Natural killer cell (primary cell): ENCODE measurements at regions not wholly inside any gene's neighbourhood (a gene's known extent, or its start where the extent isn't known, plus 50 kb on each side); places are given as distances from the start of the nearest gene placed in this dataset.

Experiments used
- ATAC-seq, 3 donors: fragments of 150-1000 bp in 2 of 3; fragments of 200-7000 bp in 1 of 3; cut with Tn5 transposase; 1 replicate in 1 of 3; 2 replicates in 2 of 3; pipeline ENCODE4 v1.10.0; 2021; ENCODE audit warnings: mild to moderate bottlenecking in 2 of 3, moderate library complexity in 2 of 3
- DNase-seq, 2 donors: peaks; one replicate each; pipeline versions ENCODE4 v3.0.0 to v3.0.0-alpha.2; 2013 to 2021; ENCODE audit warnings: mixed read lengths in 1 of 2
- H3K27ac ChIP-seq: one replicate; pipeline ENCODE4 v1.5.1; 2013; ENCODE audit warnings: mild to moderate bottlenecking, low read length
- H3K27me3 ChIP-seq: one replicate; pipeline ENCODE4 v1.6.1; 2013; ENCODE audit warnings: low read length; ENCODE audit not compliant: control insufficient read depth, insufficient read depth
- H3K36me3 ChIP-seq: one replicate; pipeline ENCODE4 v1.6.1; 2013; ENCODE audit warnings: low read length; ENCODE audit not compliant: control insufficient read depth, insufficient read depth
- H3K4me1 ChIP-seq: one replicate; pipeline ENCODE4 v1.6.1; 2013; ENCODE audit warnings: low read length; ENCODE audit not compliant: control insufficient read depth, insufficient read depth
- H3K4me3 ChIP-seq: one replicate; pipeline ENCODE4 v1.5.1; 2013; ENCODE audit warnings: low read length
- H3K9me3 ChIP-seq: one replicate; pipeline ENCODE4 v1.6.1; 2013; ENCODE audit warnings: low read length; ENCODE audit not compliant: control insufficient read depth, insufficient read depth
- H3K27ac Mint-ChIP-seq, 2 donors: one replicate each; pipeline ENCODE4 v1.8.0; 2022; ENCODE audit warnings: mild to moderate bottlenecking in 2 of 2, mixed read lengths in 2 of 2, moderate library complexity in 1 of 2
- H3K27me3 Mint-ChIP-seq, 2 donors: one replicate each; pipeline ENCODE4 v1.8.0; 2022; ENCODE audit warnings: low read depth in 2 of 2, mixed read lengths in 2 of 2
- H3K36me3 Mint-ChIP-seq: one replicate; pipeline ENCODE4 v1.8.0; 2022; ENCODE audit warnings: mixed read lengths
- H3K4me1 Mint-ChIP-seq, 2 donors: one replicate each; pipeline ENCODE4 v1.8.0; 2022; ENCODE audit warnings: mixed read lengths in 2 of 2
- H3K4me3 Mint-ChIP-seq: one replicate; pipeline ENCODE4 v1.8.0; 2022; ENCODE audit warnings: mild to moderate bottlenecking, moderate library complexity, mixed read lengths
- H3K9me3 Mint-ChIP-seq, 2 donors: one replicate each; pipeline ENCODE4 v1.8.0; 2022; ENCODE audit warnings: mixed read lengths in 2 of 2
- CTCF ChIP-seq: fragments of 200-600 bp; IDR thresholded peaks from one replicate; pipeline ENCODE4 v1.8.0; 2022; ENCODE audit warnings: antibody characterized with exemption
- WGBS: methylation state at CpG from one replicate; pipeline ENCODE4 v1.1.7; 2013; ENCODE audit warnings: missing lambda C conversion rate; ENCODE audit not compliant: insufficient coverage; 5-methylcytosine and 5-hydroxymethylcytosine counted together
- intact Hi-C: fragments of 100-400 bp; cut with micrococcal nuclease; formaldehyde crosslinking; loops from one replicate; pipeline ENCODE4 v1.14.2; 2022

DNA sequence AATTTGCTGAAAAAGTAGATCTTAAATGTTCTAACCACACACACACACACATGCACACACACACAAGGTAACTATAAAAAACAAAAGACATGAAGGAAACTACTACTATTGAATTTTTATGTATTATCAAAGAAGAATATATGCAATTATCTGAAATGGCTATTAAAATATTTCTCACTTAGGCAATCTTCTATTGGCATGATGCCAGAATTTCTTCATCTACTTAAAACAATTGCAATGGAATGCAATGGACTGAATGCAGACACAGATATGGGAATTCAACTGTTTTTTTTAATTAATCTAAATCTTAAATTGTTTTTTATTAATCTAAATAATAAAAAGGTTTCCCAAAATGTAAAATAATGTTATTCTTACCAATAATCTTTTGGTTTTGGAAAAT, 152.6 kb upstream of the SMLR1 start:
- Histone ChIP-seq H3K27ac (no peak overlapping the region), H3K4me3 (no peak overlapping the region), H3K4me1 (no peaks in the 10 kb centered on the region), H3K27me3 (no peaks in the 10 kb centered on the region), H3K36me3 (no peaks in the 10 kb centered on the region), H3K9me3 (peaks cover 5% of the 10 kb centered on the region)
- no peak for TF ChIP-seq CTCF
- Mint-ChIP-seq H3K36me3 (no peaks in the 10 kb centered on the region), H3K4me1 (no peaks in the 10 kb centered on the region), H3K27me3 (peaks cover 6 to 8% of the 10 kb centered on the region in 2 donors), H3K27ac (no peak overlapping the region), H3K4me3 (no peak overlapping the region), H3K9me3 (peaks cover 0 to 5% of the 10 kb centered on the region in 2 donors)
- DNase-seq: no peak
- no peak for ATAC-seq
- intact Hi-C loops: no loop called here

DNA sequence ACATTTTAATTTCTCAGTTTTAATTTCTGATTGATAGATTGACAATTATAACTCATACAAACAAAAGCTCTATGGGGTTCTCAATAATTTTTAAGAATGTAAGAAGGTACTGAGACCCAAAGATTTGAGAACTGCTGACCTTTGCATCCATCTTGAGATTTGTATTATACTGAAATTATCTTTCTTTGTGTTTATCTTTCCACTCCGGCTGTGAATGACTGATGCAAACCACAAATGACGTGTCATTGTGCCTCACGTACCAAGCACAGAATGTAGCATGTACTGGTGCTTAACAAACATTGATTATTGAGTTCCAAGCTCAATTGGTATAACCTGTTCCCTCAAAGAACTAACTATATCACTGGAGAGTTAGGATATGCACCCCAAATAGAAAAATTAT, 152.1 kb upstream of the SMLR1 start:
- Histone ChIP-seq H3K9me3 (peaks cover 5% of the 10 kb centered on the region), H3K4me3 (no peak overlapping the region), H3K36me3 (no peaks in the 10 kb centered on the region), H3K4me1 (no peaks in the 10 kb centered on the region), H3K27me3 (no peaks in the 10 kb centered on the region), H3K27ac (no peak overlapping the region)
- Mint-ChIP-seq H3K4me1 (no peaks in the 10 kb centered on the region), H3K9me3 (peaks cover 0 to 5% of the 10 kb centered on the region in 2 donors), H3K36me3 (no peaks in the 10 kb centered on the region), H3K27ac (no peak overlapping the region), H3K27me3 (peaks cover 6 to 8% of the 10 kb centered on the region in 2 donors), H3K4me3 (no peak overlapping the region)
- no peak for TF ChIP-seq CTCF
- ATAC-seq: no peak
- peak in 1 of 2 donors; percentile 15 for DNase-seq
- intact Hi-C loops: no loop called here
- 69% methylated on average over 3 of the region's 3 CpGs for WGBS

DNA sequence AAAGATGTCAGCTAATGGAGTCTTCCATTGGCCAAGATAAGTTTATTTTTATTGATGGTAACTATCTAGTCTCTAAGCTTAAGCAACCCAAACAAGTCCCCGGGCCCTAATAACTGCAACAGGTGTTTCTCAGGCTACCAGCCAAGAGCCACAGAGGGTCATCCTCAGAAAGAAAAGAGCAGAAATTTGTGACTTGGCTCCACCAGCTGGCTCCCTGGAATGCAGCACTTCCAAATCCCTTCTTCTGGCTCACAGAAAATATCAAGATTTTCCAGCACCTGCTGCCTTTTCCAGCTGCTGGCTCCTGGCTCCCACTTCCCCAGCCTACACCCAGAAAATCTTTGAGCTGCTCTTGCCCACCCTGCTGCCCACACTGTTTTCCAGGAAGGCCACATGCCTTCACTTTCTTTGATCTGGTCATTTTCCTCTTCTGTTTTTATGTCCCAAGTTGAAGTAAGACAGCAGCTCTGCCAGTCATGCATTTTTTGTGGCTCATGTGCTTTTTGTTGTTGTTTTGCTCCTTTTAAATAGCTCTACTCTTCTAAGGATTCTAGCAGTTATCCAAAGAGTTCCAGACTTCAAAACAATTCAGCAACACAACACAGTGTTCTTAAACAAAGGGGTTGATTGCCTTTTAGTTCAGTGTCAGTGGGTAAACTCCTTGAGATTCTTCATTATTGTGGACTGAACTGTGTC, 151.0 kb upstream of the SMLR1 start:
- Mint-ChIP-seq H3K36me3 (no peaks in the 10 kb centered on the region), H3K27ac (no peak overlapping the region)
- no peak for DNase-seq

More for the DNA sequence above, 151.0 kb upstream of the SMLR1 start:
- Mint-ChIP-seq H3K9me3 (peaks cover 0 to 5% of the 10 kb centered on the region in 2 donors), H3K4me3 (no peak overlapping the region), H3K4me1 (no peaks in the 10 kb centered on the region), H3K27me3 (peaks cover 6 to 8% of the 10 kb centered on the region in 2 donors)
- no peak overlapping the region for H3K4me3 ChIP-seq
- intact Hi-C loops: no loop called here
- H3K27ac ChIP-seq: no peak overlapping the region
- no peak for ATAC-seq
- 78% methylated on average over 1 of the region's 1 CpG for WGBS
- H3K4me1 ChIP-seq: no peaks in the 10 kb centered on the region
- H3K36me3 ChIP-seq: no peaks in the 10 kb centered on the region
- no peaks in the 10 kb centered on the region for H3K27me3 ChIP-seq
- H3K9me3 ChIP-seq: peaks cover 5% of the 10 kb centered on the region
- TF ChIP-seq CTCF: no peak
